ENCODE measurements at regions not wholly inside any gene's neighbourhood (a gene's known extent, or its start where the extent isn't known, plus 50 kb on each side); places are given as distances from the start of the nearest gene placed in this dataset.

DNA sequence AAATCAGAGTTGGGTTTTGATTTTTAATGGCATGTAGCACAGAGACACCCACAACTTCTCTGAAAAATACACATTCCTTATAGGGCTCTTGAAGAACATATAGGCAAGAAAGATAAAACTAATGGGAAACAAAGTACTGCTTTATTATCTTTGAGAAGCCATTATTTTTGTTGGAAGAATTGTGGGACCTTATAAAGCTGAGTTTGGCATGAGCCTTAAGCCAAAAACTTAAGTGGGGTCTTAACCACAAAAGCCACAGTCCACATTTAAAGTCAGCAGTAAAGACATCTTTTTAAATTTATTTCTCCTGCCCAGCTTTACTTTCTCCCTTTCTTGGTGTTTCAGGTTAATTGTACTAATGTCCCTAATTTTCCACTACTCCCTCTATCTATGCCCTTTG, 1297.3 kb downstream of the C4orf33 start:
- Histone ChIP-seq H3K27ac (no peak overlapping the region), H4K20me1 (ENCODE audit: insufficient read depth) (no peaks in the 10 kb centered on the region), H3K9me2 (ENCODE audit: insufficient read depth) (no peaks in the 10 kb centered on the region), H3K27me3 (replicated peaks; ENCODE audit: insufficient read depth) (no peaks in the 10 kb centered on the region), H2AFZ (no peak overlapping the region), H3K4me1 (ENCODE audit: insufficient read depth) (peaks cover 9% of the 10 kb centered on the region), H3K9ac (no peak overlapping the region), H3K36me3 (ENCODE audit: low read depth) (no peaks in the 10 kb centered on the region), H3K9me3 (ENCODE audit: low read depth) (no peaks in the 10 kb centered on the region), H3K4me2 (ENCODE audit: unreplicated experiment) (no peak overlapping the region), H3K79me2 (ENCODE audit: insufficient read depth) (no peaks in the 10 kb centered on the region), H3K4me3 (no peak overlapping the region), H3F3A (ENCODE audit: insufficient read depth) (peaks cover 3% of the 10 kb centered on the region; the same call in 1 of the 2 replicates)
- in situ Hi-C loops (cut with MboI): no loop called here
- TF ChIP-seq EZH2 (IDR thresholded peaks at IDR 0.05; ENCODE audit: insufficient read depth, poor library complexity, severe bottlenecking) (no peak), EZH2phosphoT487 (IDR thresholded peaks at IDR 0.05; ENCODE audit: insufficient read depth, low read depth) (no peak)
- no peak for DNase-seq

GRCh38 chr4:130393642-130394041, 1297.7 kb downstream of the C4orf33 start:
- H2AFZ ChIP-seq: no peak overlapping the region
- no peak overlapping the region for H3K4me3 ChIP-seq
- no peak overlapping the region for H3K9ac ChIP-seq
- 10 to 18% methylated on average over 3 of the region's 3 CpGs for WGBS, 2 experiments (ENCODE audit: low coverage in 1 of 2, low lambda C conversion rate in 2 of 2, missing lambda C conversion rate in 2 of 2)
- H3K4me1 ChIP-seq (ENCODE audit: insufficient read depth): peaks cover 9% of the 10 kb centered on the region
- TF ChIP-seq EZH2phosphoT487 (IDR thresholded peaks at IDR 0.05; ENCODE audit: insufficient read depth, low read depth): no peak
- no peak for TF ChIP-seq EZH2 (IDR thresholded peaks at IDR 0.05; ENCODE audit: insufficient read depth, poor library complexity, severe bottlenecking)
- no peaks in the 10 kb centered on the region for H3K27me3 ChIP-seq (replicated peaks; ENCODE audit: insufficient read depth)
- H3K9me3 ChIP-seq (ENCODE audit: low read depth): no peaks in the 10 kb centered on the region
- H3F3A ChIP-seq (ENCODE audit: insufficient read depth): peaks cover 3% of the 10 kb centered on the region; the same call in 1 of the 2 replicates
- no peaks in the 10 kb centered on the region for H3K9me2 ChIP-seq (ENCODE audit: insufficient read depth)
- no peaks in the 10 kb centered on the region for H3K36me3 ChIP-seq (ENCODE audit: low read depth)
- H3K4me2 ChIP-seq (ENCODE audit: unreplicated experiment): no peak overlapping the region
- in situ Hi-C loops (cut with MboI): no loop called here
- DNase-seq: peak; percentile 2
- H3K27ac ChIP-seq: no peak overlapping the region
- H4K20me1 ChIP-seq (ENCODE audit: insufficient read depth): no peaks in the 10 kb centered on the region
- no peaks in the 10 kb centered on the region for H3K79me2 ChIP-seq (ENCODE audit: insufficient read depth)

DNA sequence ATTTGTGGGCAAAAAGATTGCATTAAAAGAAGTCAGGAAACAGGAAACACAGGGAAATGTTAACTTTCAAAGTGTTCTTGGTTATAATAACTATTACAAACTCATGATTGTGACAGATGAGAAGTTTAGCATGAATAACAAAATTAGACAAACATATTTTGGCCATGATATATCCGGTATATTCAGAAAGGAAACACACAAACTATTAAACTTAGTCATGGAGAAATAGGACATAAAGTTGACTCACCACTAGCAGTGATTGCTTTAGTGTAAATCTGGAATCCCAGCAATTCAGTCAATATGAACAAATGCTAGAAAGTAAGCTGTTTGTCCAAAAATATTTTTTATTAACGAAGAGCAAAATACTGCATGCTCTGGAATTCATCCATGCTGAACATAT, 1299.9 kb downstream of the C4orf33 start:
- Histone ChIP-seq H3K4me3 (no peak overlapping the region), H3K79me2 (ENCODE audit: insufficient read depth) (no peaks in the 10 kb centered on the region), H3K9me3 (ENCODE audit: low read depth) (no peaks in the 10 kb centered on the region), H3K36me3 (ENCODE audit: low read depth) (no peaks in the 10 kb centered on the region), H3F3A (ENCODE audit: insufficient read depth) (peaks cover 3% of the 10 kb centered on the region; the same call in 1 of the 2 replicates), H2AFZ (no peak overlapping the region), H3K27ac (no peak overlapping the region), H3K4me2 (ENCODE audit: unreplicated experiment) (peak overlapping the region; percentile 7), H4K20me1 (ENCODE audit: insufficient read depth) (no peaks in the 10 kb centered on the region), H3K9me2 (ENCODE audit: insufficient read depth) (no peaks in the 10 kb centered on the region), H3K27me3 (replicated peaks; ENCODE audit: insufficient read depth) (no peaks in the 10 kb centered on the region), H3K4me1 (ENCODE audit: insufficient read depth) (peaks cover 9% of the 10 kb centered on the region), H3K9ac (no peak overlapping the region)
- in situ Hi-C loops (cut with MboI): no loop called here
- peak; percentile 60 for DNase-seq
- TF ChIP-seq EZH2phosphoT487 (IDR thresholded peaks at IDR 0.05; ENCODE audit: insufficient read depth, low read depth) (no peak), EZH2 (IDR thresholded peaks at IDR 0.05; ENCODE audit: insufficient read depth, poor library complexity, severe bottlenecking) (no peak)
- WGBS, 2 experiments (ENCODE audit: low coverage in 1 of 2, low lambda C conversion rate in 2 of 2, missing lambda C conversion rate in 2 of 2): 0 to 1% methylated on average over 2 of the region's 2 CpGs

- Histone ChIP-seq H3K36me3 (ENCODE audit: low read depth) (no peaks in the 10 kb centered on the region), H4K20me1 (ENCODE audit: insufficient read depth) (no peaks in the 10 kb centered on the region), H3K9me2 (ENCODE audit: insufficient read depth) (no peaks in the 10 kb centered on the region), H3K4me1 (ENCODE audit: insufficient read depth) (no peaks in the 10 kb centered on the region), H3K9me3 (ENCODE audit: low read depth) (no peaks in the 10 kb centered on the region), H3K4me3 (no peak overlapping the region), H3F3A (ENCODE audit: insufficient read depth) (no peaks in the 10 kb centered on the region), H3K27ac (no peak overlapping the region), H3K27me3 (replicated peaks; ENCODE audit: insufficient read depth) (no peaks in the 10 kb centered on the region), H3K4me2 (ENCODE audit: unreplicated experiment) (no peak overlapping the region), H3K79me2 (ENCODE audit: insufficient read depth) (no peaks in the 10 kb centered on the region), H3K9ac (no peak overlapping the region), H2AFZ (no peak overlapping the region)
- DNase-seq: no peak
- WGBS, 2 experiments (ENCODE audit: low coverage in 1 of 2, low lambda C conversion rate in 2 of 2, missing lambda C conversion rate in 2 of 2): 9 to 15% methylated on average over 3 of the region's 3 CpGs
- TF ChIP-seq EZH2phosphoT487 (IDR thresholded peaks at IDR 0.05; ENCODE audit: insufficient read depth, low read depth) (no peak), EZH2 (IDR thresholded peaks at IDR 0.05; ENCODE audit: insufficient read depth, poor library complexity, severe bottlenecking) (no peak)
- in situ Hi-C loops (cut with MboI): no loop called here
Observed at GRCh38 chr4:130403221-130403620, 1307.3 kb downstream of the C4orf33 start.

- Histone ChIP-seq H3K4me3 (no peak overlapping the region), H3K9me2 (ENCODE audit: insufficient read depth) (no peaks in the 10 kb centered on the region), H3K9ac (no peak overlapping the region), H3K27ac (no peak overlapping the region), H3F3A (ENCODE audit: insufficient read depth) (no peaks in the 10 kb centered on the region), H3K27me3 (replicated peaks; ENCODE audit: insufficient read depth) (no peaks in the 10 kb centered on the region), H3K4me1 (ENCODE audit: insufficient read depth) (no peaks in the 10 kb centered on the region), H3K4me2 (ENCODE audit: unreplicated experiment) (no peak overlapping the region), H3K79me2 (ENCODE audit: insufficient read depth) (no peaks in the 10 kb centered on the region), H4K20me1 (ENCODE audit: insufficient read depth) (no peaks in the 10 kb centered on the region), H3K36me3 (ENCODE audit: low read depth) (no peaks in the 10 kb centered on the region), H3K9me3 (ENCODE audit: low read depth) (no peaks in the 10 kb centered on the region), H2AFZ (no peak overlapping the region)
- TF ChIP-seq EZH2phosphoT487 (IDR thresholded peaks at IDR 0.05; ENCODE audit: insufficient read depth, low read depth) (no peak), EZH2 (IDR thresholded peaks at IDR 0.05; ENCODE audit: insufficient read depth, poor library complexity, severe bottlenecking) (no peak)
- DNase-seq: no peak
- in situ Hi-C loops (cut with MboI): no loop called here
- WGBS, 2 experiments (ENCODE audit: low coverage in 1 of 2, low lambda C conversion rate in 2 of 2, missing lambda C conversion rate in 2 of 2): 8 to 19% methylated on average over 1 of the region's 1 CpG
Observed at GRCh38 chr4:130416228-130416627, 1320.3 kb downstream of the C4orf33 start.

Data from GM23248 (cell line).